ENCODE measurements at regions not wholly inside any gene's neighbourhood (a gene's known extent, or its start where the extent isn't known, plus 50 kb on each side); places are given as distances from the start of the nearest gene placed in this dataset.
"Not testable (repeated sequence)": the region's sequence is repeated elsewhere in the genome, so short reads cannot be mapped to it uniquely, and the experiment has no call there.

DNA sequence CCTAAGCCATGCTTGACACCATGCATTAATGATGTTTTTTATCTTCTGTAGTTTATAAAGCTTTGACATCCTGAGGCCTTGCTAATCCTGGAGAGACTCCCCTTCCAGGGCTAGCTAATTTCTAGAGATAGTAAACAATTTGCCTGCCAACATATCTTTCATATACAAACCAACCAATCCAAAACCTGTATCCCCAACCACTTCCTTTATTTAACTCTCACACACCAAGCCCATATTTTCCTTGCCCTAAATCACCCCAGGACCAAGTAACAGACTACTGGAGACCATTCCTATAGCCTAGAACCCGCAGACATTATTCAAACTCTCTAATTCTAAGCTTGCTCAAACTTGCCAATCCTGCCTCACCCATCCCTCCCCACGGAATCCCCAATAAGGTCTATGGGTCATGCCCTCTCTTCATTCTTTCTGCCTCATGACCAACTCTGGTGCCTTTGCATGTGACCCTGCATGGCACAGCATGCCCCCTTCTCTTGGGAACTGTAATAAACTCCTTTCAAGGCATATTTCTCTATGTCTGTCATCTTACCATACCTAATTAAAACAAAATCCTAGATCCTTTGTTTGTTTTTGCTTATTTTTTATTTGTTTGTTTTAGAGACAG is 116.6 kb upstream of the CACUL1 start:
- no peak for DNase-seq

DNA sequence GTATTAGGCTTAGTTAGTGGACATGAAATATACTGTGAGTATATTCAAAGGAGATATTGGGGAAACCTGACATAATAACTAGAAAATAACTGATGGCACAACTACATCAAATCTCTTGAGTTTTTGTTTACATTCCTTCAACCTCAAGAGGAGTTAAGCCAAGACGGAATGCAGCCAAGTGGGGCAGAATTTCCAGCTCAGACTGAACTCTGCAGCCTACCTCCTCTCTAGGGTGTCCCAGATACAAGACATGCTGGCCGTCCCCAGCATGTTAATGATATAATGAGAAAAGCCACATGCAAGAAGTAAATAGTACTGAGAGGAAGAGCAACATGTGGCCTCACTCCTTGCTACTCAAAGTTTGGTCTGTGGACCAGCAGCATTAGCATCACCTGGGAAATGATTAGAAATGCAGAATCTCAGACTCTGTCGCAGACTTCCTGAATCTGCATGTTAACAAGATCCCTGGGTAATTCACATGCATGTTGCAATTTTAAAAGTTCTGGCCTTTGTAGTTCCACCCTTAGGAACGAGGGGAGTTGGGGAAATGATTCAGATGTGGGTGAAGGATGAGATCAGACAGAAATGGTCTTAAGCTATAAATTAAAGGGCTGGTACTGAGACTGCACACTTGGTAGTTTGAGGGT is 118.4 kb upstream of the CACUL1 start:
- DNase-seq = no peak

DNA sequence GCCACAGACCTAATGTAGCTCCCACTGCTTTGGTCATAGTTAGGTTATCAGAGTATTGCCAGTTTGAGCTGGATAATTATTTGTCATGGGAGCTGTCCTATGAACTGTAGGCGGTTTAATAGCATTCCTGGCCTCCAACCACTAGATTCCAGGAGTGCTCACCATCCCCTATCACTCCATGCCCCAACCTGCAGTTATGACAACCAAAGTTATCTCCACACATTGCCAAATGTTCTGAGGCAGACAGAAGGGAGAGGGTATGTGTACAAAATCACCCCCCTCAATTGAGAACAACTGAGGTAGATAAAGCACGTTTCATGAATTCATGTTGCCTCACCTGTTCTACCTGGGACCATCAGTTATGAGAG is 119.0 kb upstream of the CACUL1 start:
- no peak for DNase-seq

DNA sequence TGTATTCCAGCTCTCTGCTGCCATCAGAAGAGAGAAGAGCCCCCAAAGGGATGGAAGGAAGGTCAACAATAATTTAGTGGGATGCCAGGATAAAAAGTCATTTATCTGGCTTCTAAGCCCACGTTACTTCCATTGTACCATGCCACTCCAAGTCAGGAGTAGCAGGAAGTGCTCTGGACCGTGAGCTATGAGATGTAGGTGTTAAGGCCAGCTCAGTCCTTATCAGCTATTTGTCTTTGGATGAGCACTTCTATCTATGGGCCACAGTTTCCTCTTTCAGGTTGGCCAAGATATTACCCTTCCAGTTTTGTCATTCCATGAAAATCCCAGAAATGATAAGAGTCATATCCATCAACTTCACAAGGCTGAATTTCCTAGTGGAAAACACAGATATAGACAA is 119.4 kb upstream of the CACUL1 start:
- DNase-seq = no peak

DNA sequence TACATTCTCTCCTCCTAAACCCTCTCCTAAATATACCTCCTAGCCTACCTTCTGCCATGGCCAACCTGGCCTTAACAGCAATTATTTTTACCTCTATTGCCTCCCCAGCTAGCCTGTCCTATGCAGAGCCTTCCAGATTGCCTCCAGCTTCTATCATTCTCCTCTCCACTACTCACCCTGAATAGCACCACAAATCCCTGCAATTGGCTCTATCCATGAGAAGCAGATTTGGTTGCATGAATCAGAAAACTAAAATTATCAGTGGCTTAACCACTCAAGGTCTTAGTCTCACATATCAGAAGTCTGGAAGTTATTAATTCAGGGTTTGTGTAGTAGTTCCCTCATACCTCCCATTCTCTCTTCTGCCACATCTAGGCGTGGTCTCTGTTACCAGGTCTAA is 120.3 kb upstream of the CACUL1 start:
- DNase-seq = no peak

DNA sequence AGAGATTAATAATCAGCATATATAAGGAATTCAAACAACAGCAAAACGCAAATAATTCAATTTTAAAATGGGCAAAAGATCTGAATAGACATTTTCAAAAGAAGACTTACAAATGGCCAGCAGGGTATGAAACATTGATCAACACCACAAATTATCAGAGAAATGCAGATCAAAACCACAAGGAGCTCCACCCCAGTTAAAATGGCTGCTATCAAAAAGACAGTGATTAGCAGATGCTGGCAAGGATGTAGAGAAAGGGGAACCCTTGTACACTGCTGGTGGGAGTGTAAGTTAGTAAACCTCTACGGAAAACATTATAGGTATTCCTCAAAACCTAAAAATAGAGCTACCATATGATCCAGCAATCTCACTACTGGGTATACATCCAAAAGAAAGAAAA is 128.0 kb upstream of the CACUL1 start:
- no peak for DNase-seq

DNA sequence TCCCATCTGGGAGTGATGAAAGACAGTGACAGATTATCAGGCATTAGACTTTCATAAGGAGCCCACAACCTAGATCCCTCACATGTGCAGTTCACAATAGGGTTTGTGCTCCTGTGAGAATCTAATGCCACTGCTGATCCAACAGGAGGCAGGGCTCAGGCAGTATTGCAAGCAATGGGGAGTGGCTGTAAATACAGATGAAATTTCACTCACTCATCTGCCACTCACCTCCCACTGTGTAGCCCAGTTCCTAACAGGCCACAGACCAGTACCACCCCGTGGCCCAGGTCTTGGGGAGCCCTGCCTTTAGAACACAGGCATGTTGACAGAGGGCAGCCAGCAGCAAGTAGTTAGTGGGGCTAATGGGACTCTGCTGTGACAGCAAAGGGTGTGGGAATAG is 137.3 kb upstream of the NANOS1 start:
- DNase-seq = no peak

DNA sequence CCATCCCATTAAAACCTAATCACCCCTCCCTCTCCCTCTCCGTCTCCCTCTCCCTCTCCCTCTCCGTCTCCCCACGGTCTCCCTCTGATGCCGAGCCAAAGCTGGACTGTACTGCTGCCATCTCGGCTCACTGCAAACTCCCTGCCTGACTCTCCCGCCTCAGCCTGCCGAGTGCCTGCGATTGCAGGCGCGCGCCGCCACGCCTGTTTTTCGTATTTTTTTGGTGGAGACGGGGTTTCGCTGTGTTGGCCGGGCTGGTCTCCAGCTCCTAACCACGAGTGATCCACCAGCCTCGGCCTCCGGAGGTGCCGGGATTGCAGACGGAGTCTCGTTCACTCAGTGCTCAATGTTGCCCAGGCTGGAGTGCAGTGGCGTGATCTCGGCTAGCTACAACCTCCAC is 134.6 kb upstream of the NANOS1 start:
- not testable (repeated sequence) for DNase-seq

DNA sequence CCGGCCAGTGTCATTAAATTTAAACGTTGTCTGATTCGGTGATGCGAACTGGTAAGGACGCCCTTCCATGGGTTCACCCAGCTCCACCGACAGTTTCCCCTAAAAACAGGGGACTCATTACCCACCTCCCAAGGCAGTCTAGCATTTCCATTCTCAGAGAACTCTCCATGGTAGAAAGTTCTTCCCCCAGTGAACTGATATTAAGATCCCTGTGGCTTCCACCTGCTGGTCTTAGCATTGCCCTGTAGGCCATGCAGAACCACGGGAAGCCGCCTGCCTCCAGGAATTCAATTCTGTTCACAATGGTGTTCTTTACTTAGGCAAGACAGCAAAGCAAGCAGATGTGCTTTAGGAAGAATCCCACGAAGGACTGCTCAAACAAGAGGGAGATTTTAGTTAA is 128.9 kb upstream of the NANOS1 start:
- DNase-seq = no peak

DNA sequence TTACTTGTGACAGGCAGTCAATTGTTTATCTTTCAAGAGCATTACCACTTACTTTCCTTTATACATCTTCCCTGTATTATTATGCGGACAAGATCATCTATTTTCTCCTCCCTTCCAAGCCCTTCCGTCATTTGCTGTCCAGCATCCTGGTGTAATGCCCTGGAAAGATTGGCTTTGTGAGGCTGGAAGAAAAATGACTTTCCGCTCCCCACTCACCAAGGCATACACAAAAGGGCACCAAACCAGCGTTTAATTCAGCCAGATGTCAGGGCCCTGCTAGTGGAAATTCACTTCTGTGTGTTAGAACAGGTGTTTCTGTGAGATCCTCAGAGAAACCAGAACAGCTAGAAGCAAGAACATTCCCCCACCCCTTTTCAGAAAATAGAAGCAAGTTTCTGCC is 128.1 kb upstream of the NANOS1 start:
- no peak for DNase-seq

DNA sequence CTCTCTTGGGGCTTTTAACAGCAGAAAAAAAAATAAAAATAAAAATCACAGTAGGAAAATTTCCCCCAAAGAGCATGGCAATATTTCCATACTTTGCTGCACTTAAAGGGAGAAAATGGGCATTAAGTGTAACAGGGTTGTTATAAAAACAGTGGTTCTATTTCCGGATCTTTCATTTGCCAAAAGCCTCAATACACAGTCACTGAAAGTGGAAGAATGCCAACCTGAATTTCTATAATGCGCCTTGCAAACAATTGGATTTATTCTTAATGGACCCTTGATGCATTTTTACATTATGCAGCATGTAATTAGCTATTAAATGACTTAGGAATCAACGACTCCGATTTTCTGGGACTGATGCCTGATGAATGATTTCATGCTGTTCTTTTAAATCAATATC is 127.6 kb upstream of the NANOS1 start:
- DNase-seq = no peak

DNA sequence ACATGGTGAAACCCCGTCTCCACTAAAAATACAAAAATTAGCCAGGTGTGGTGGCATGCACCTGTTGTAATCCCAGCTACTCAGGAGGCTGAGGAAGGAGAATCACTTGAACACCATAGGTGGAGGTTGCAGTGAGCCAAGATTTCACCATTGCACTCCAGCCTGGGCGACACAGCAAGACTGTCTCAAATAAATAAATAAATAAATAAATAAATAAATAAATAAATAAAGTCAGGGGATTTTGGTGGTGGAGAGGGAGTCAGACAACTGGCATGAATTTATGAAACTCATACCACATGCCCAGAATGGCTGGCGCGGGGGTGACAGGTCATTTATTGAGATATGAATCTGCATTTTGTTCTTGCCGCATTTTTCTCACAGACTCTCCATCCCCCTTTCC is 126.9 kb upstream of the NANOS1 start:
- DNase-seq = not testable (repeated sequence)

DNA sequence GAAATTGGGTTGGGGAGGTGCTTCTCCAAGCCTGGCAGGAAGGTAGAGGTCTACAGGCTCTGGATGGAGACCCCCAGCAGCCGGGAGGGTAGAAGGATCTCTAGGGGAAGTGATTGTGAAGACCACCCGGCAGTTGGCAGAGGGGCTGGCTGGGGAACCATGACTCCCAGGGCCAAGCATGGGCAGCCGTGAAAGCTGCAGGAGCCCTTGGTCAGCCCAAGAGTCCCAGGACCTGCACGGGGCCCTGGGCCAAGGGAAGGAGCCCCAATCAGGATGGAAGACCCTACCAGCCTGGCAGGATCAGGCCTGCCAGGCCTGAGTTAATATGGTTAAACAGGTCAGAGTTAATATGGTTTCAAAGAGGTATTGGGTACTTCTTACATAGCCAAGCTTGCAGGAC is 126.3 kb upstream of the NANOS1 start:
- DNase-seq = no peak

DNA sequence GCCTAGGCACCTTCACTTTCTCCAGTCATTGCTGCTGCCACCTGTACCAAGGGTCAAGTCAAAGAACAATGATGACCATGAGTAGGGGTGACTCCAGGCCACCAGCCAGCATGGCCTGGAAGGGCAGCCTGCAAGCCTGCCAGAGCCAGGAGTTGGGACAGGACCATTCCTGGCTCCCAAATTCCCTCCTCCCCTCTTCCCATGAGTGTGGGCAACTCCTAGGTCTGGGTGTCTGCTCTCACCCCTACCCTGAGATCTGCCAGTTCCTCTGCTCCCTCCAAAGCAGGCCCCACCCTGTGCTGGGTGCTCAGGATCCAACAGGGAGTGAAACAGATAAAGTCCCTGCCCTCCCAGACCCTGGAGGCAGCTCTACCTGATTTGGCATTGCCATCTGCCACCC is 125.8 kb upstream of the NANOS1 start:
- no peak for DNase-seq

DNA sequence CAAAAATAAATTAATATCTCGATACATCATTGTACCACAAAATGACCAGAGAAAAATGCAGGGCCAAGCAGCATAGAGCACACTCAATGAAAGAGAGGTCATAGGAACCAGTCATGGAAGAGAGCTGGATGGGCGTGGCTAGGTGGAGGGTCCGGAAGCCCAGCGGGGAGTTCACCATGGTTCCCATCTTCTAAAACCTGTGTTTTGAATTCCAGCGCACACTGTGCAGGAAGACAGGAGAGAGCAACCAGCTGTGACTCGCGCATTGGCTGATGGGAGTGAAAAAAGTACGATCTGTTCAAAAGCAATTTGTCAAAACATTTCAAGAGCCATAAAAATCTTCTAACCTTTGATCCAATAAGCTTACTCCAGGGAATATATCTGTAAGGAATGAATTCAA is 125.2 kb upstream of the NANOS1 start:
- no peak for DNase-seq

DNA sequence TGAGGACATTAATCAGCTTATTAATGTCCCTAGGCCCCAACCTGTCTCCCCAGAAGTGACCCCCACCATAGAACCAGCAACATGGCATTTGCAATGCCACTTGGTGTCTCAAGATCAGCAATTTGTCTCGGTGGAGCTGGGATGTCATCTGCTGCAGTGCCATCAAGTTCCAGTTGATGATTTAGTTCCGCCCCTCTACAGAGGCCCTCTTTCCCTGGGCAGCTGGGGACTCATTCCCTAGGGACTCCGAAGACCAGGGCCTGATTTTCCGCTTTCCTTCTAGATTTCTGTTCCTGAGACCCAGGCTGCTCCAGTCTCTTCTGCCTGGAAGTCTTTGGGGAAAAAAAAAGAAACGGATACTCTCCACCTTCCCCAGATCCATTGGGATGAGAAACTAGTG is 122.5 kb upstream of the NANOS1 start:
- DNase-seq = no peak

DNA sequence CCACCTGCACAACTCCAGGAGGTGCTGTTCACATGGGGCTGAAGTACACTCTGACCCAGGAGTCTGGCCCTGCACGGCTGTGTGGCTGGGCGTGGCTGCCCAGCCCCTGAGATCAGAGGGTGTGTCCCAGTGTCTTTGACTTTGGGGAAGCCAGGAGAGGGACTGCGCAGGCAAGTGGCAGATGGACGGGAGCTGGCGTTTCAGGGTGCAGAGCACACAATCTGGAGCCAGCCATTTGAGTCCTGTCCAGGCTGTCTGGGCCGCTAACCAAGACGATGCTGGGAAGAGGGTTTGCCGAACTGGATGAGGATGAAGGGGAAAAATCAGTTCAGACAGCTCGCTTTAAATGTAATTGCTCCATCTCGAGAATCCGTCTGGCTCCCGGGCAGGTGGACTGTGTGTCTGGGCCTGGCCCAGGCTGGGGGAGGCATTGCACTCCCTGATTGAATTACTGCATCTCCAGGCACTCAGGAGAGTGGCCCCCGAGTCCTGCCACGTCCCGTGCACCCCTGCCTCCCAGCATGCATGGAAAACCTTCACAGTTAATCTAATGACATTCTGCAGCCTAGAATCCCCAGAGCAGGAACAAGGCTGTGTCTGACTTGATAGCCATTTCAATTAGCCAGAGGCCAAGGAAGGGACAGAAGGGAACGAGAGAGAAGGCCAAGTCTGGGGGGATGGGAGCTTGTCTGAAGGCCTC is 120.8 kb upstream of the NANOS1 start:
- no peak for DNase-seq

DNA sequence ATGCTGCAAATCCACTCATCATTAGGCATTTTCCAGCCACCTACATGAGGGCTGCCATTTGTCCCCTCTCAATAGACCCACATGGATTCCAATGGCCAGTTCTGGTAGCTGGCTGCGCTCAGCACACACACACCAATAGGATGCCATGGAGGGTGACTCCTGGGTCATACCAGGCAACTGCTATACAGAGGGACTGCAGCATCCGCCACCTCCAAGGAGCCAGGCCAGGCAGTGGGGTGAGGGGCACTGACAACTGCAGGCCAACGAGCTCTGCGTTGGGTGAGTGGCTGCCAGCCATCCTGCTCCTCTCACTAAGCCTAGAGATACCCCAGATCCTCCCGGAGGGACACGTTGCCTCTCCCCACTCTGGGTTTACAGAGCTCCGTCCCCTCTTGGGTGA is 118.8 kb upstream of the NANOS1 start:
- no peak for DNase-seq

DNA sequence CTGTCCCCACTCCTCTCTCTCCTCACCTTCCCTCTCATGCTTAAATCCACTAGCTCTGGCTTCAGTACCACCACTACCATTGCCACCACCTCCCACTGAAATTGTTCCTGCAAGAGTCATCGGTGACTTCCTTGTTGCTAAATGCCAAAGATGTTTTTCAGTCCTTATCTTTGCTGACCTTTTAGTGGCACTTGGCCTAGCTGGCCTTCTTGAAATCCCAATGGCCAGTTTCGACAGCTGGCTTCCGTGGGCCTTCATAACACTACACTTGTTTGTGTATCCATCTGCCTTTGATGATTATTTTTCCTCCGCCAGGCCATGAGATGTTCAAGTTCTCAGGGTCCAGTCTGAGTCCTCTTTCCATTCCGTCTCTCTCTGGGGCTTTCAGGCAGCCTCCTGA is 118.2 kb upstream of the NANOS1 start:
- no peak for DNase-seq

DNA sequence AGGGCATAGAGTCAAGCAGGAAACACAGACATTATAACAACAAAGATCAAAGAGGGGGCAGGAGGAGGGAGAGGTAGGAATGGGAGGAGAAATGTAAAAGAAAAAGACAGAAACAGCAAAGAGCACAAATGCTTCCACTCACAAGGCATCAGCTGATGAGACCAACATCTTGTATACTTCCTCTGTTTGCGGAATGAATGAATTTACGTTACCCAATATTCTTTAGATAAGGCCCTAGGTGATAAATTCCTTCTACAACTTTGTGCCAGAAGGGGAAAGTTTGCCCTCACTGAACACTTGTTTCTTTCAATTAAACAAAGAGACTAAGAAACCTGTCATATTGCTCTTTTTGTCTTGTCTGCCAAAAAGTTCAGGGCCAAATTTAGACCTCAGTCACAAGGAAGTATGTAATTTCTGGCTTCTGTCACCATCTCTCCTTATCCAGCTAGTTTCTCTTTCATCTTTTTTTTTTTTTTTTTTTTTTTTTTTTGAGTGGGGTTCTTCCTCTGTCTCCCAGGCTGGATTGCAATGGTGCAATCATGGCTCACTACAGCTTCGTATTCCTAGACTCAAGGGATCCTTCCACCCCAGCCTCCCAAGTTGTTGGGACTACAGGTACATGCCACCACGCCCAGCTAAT is 116.4 kb upstream of the NANOS1 start:
- no peak for DNase-seq

DNA sequence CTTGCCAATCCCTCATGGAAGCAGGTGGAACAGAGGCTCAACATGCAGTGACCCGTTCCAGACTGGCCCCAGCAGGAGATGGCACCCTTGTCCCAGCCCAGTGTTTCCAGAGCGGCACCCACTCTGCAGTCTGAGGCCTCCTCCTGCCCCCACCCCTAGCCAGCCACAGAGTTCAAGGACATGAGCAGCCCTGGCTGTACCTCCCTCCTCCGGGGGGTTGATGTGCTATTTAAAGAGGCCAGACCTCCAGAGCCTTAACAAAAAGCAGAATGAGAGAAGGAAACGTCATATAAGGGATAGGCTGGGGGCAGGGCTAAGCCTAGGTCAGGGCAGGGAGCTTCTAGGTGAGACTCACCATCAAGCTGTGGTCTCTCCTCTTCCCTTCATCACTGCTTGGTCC is 115.7 kb upstream of the NANOS1 start:
- no peak for DNase-seq

DNA sequence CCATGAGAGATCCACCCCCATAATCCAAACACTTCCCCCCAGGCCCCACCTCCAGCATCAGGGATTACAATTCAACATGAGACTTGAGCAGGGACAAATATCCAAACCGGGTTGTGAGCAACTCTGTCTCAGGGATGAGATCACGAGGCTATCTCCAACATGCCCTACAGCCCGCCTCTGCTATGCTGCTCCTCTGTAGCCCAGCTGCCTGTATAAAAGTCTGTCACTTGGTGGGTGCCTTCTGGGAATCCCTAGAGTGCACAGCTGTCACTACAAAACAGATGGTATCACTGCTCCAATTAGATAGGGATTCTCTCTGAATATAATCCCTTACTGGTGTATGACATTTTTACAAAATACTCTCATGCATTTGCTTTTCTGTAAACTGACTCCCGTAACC is 114.9 kb upstream of the NANOS1 start:
- no peak for DNase-seq

DNA sequence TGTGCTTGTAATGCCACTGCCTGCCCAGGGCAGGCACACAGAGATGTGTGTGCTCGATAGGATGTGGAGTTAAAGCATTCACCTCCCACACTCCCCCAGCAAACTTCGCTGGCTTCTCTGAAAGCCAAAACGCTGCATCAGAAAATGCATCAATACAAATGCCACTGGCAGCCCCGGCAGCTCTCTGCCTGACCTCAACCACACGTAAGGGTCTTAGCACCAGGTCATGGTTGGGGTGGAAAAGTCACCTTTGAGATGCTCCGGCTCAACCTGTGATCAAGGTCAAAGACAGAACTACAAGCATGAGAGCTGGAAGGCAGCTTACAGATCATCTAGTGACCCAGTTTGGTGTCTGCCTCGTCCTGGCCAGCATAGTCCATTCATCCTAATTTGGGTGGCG is 114.4 kb upstream of the NANOS1 start:
- DNase-seq = no peak

DNA sequence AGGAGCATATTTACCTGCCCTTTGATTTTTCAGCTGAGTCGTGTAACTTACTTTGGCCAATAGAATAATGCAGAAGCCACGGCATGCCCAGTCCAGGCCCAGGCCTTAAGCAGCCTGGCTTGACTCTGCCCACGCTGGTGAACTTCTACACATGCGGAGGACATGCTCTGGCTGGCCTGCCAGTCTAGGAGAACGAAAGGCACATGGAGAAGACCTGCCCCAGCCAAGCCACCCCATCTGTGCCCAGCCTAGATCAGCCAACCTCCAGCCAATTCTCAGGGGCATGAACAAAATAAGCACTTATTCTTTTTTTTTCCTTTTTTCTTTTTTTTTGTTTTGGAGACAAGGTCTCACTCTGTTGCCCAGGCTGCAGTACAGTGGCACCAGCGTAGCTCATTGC is 112.7 kb upstream of the NANOS1 start:
- DNase-seq = no peak

Data from CD4-positive, alpha-beta T cell treated with Interleukin-4 for 1 hour (primary cell).